ENCODE measurements at regions not wholly inside any gene's neighbourhood (a gene's known extent, or its start where the extent isn't known, plus 50 kb on each side); places are given as distances from the start of the nearest gene placed in this dataset.

- Mint-ChIP-seq H3K36me3 (no peaks in the 10 kb centered on the region), H3K9me3 (peaks cover 0 to 13% (median 5%) of the 10 kb centered on the region in 9 donors)
- POLR2A ChIA-PET, result no interaction called here
These were observed 1034.5 kb upstream of the EEF2KMT start for GRCh38 chr16:6132121-6132520.

DNA sequence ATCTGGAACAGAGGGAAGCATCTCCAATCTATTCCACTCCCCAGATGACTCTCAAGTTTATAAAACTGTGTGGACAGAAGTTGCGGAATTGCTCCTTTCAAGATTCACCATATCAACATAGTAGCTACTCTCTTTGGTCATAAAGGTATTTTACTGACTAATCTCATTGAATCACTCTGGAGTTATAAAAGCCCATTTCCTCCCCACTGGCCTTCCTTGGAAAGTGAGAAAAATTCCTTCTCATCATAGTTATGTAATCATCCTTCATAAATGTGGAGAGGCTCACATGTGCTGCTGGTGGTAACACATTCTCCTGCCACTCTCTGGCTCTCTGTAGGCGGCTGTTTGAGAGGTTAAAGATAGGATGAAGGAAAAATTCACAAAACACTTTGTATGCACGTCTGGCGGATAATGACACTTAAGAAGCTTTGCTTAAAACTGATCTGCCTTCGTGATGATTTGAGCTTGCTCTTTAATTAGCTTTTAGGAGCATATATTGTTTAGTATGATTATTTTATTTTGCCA, 1034.0 kb upstream of the EEF2KMT start:
- no peaks in the 10 kb centered on the region for H3K36me3 Mint-ChIP-seq
- H3K27me3 Mint-ChIP-seq, result no peaks in the 10 kb centered on the region
- POLR2A ChIA-PET, result no interaction called here
- peaks cover 0 to 13% (median 4%) of the 10 kb centered on the region in 9 donors for H3K9me3 Mint-ChIP-seq
- H3K4me1 Mint-ChIP-seq, result no peaks in the 10 kb centered on the region
- no peak overlapping the region for H3K27ac Mint-ChIP-seq
- ATAC-seq (no peak), DNase-seq (no peak)
- no peak overlapping the region for H3K4me3 Mint-ChIP-seq

More at GRCh38 chr16:6132121-6132520, 1034.5 kb upstream of the EEF2KMT start:
- Mint-ChIP-seq H3K27ac (no peak overlapping the region), H3K4me1 (no peaks in the 10 kb centered on the region), H3K4me3 (no peak overlapping the region), H3K27me3 (no peaks in the 10 kb centered on the region)
- DNase-seq, result no peak
- no peak for ATAC-seq

DNA sequence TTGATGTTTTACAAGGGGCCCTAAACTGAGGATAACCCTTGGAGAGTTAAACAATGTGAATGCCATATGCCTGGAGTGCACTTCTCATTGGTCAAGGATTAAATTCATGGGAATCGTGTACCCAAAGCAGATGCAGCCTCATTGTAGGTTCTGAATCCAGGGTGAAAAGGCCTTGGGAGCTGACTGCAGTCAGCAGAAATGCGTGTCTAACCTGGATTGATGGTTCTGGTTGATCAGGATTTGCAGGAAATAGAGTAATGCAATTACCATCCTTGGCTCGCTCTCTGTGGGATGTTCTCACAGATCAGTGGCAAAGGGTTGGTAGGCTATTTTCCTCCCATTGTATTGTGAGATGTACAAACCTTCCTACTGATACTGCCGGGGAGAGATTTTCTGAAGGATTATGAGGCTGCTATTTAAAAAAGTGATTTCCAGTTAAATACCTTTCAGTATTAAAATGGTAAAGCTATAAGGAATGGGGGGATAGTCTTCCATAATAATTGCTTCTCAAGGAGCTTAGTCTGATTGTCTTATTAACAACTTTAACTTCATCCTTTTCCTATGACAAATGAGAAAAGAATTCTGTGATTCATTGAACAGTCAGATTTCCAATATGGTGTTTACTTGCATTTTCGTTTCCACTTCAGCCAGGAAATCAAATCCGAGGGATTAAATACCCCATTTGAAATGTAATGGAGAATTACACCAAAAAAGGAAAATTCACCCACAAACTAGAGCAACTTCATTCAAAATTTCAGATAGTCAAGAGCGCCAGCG, 1028.1 kb upstream of the EEF2KMT start:
- Mint-ChIP-seq H3K27me3 (peaks cover 0 to 4% (median 0%) of the 10 kb centered on the region in 5 donors), H3K9me3 (peaks cover 0 to 8% (median 4%) of the 10 kb centered on the region in 9 donors), H3K4me3 (no peak overlapping the region), H3K4me1 (no peaks in the 10 kb centered on the region), H3K27ac (no peak overlapping the region), H3K36me3 (no peaks in the 10 kb centered on the region)
- DNase-seq (no peak), ATAC-seq (no peak)
- POLR2A ChIA-PET, result no interaction called here

DNA sequence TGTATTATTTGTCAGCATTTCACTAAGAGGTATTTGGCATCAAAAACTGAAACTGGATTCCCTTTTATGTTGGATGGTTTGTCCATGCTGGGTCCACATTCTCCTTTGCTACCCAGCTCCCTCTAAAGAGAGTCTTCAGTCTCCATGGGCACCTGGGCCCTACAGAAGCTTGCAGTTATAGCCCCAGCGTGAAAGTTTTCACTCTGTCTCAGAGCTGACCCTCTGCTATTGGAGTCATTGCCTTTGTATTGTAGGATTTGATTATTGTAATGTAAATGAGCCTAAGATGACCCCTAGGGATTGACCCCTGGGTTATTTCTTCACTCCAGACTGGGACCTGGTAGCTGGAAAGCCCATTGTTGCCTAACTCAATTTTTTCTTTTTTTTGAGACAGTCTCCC, 1026.5 kb upstream of the EEF2KMT start:
- DNase-seq (no peak), ATAC-seq (no peak)
- Mint-ChIP-seq H3K4me1 (no peaks in the 10 kb centered on the region), H3K4me3 (no peak overlapping the region), H3K9me3 (peaks cover 0 to 10% (median under 1%) of the 10 kb centered on the region in 9 donors), H3K36me3 (no peaks in the 10 kb centered on the region), H3K27me3 (peaks cover 0 to 4% (median 0%) of the 10 kb centered on the region in 5 donors), H3K27ac (no peak overlapping the region)
- POLR2A ChIA-PET, result no interaction called here

GRCh38 chr16:6122401-6122800, 1024.8 kb upstream of the EEF2KMT start:
- Mint-ChIP-seq H3K27ac (no peak overlapping the region), H3K4me3 (no peak overlapping the region), H3K9me3 (peaks cover 0 to 22% (median 2%) of the 10 kb centered on the region in 9 donors), H3K27me3 (peaks cover 0 to 4% (median 0%) of the 10 kb centered on the region in 5 donors), H3K36me3 (no peaks in the 10 kb centered on the region), H3K4me1 (no peaks in the 10 kb centered on the region)
- POLR2A ChIA-PET, result no interaction called here
- ATAC-seq, result no peak
- DNase-seq, result no peak

DNA sequence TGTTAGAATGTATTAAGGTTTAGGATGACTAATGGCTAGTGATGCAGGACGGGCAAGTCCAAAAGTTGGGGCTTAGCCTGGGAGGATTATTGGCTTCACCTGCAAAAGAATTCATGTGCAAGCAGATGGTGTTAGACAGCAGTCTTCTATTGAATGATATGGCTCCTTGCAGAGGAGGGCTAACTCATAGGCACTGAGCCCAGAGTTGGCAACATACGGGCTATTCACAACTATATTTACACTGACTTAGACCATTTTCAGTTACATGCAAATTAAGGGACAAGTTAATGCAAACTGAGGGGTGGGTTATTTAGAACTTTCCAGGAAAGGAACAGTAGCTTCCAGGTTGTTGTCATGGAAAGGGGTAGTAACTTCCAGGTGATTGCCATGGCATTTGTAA, 1017.1 kb upstream of the EEF2KMT start:
- ATAC-seq, result no peak
- Mint-ChIP-seq H3K36me3 (no peaks in the 10 kb centered on the region), H3K4me1 (no peaks in the 10 kb centered on the region), H3K9me3 (peaks cover 0 to 26% (median 2%) of the 10 kb centered on the region in 9 donors), H3K4me3 (no peak overlapping the region), H3K27me3 (peaks cover 0 to 2% (median 0%) of the 10 kb centered on the region in 5 donors), H3K27ac (no peak overlapping the region)
- POLR2A ChIA-PET, result no interaction called here
- no peak for DNase-seq

- H3K9me3 Mint-ChIP-seq, result peaks cover 0 to 18% (median 2%) of the 10 kb centered on the region in 9 donors
These were observed 1016.2 kb upstream of the EEF2KMT start for GRCh38 chr16:6113749-6114148.

DNA sequence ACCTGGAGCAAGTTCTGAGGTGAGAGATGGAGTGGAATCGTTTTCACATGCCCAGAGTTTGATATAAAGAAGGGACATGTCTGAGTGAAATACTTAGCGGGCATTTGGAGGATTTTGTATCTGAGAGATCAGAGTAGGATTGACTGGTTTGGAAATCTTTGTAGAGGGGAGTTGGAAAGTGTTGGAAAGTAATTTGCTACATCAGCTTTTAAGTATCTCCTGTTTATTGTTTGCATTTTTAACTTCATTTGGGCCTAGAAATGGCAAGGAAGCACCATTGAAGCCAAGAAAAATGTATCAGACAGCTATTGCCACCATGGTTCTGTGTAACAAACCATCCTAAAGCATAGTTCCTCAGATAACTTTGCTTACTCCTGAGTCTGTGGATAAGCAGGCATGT, 1015.1 kb upstream of the EEF2KMT start:
- no peak for DNase-seq
- Mint-ChIP-seq H3K36me3 (no peaks in the 10 kb centered on the region), H3K27me3 (peaks cover 0 to 2% (median 0%) of the 10 kb centered on the region in 5 donors), H3K4me3 (no peak overlapping the region), H3K27ac (no peak overlapping the region), H3K4me1 (no peaks in the 10 kb centered on the region), H3K9me3 (peaks cover 0 to 10% (median 2%) of the 10 kb centered on the region in 9 donors)
- POLR2A ChIA-PET, result no interaction called here
- ATAC-seq, result no peak

More at GRCh38 chr16:6113749-6114148, 1016.2 kb upstream of the EEF2KMT start:
- ATAC-seq (no peak), DNase-seq (no peak)
- Mint-ChIP-seq H3K36me3 (no peaks in the 10 kb centered on the region), H3K27ac (no peak overlapping the region), H3K4me1 (no peaks in the 10 kb centered on the region), H3K27me3 (peaks cover 0 to 2% (median 0%) of the 10 kb centered on the region in 5 donors), H3K4me3 (no peak overlapping the region)
- POLR2A ChIA-PET, result no interaction called here

GRCh38 chr16:6111390-6111789, 1013.8 kb upstream of the EEF2KMT start:
- no peak overlapping the region for H3K4me3 Mint-ChIP-seq
- no peak overlapping the region for H3K27ac Mint-ChIP-seq
- no peaks in the 10 kb centered on the region for H3K4me1 Mint-ChIP-seq
- DNase-seq, result no peak
- H3K27me3 Mint-ChIP-seq, result peaks cover 0 to 2% (median 0%) of the 10 kb centered on the region in 5 donors
- POLR2A ChIA-PET, result no interaction called here
- ATAC-seq, result no peak
- no peaks in the 10 kb centered on the region for H3K36me3 Mint-ChIP-seq
- peaks cover 0 to 10% (median 5%) of the 10 kb centered on the region in 9 donors for H3K9me3 Mint-ChIP-seq

GRCh38 chr16:6110346-6110745, 1012.8 kb upstream of the EEF2KMT start:
- ATAC-seq (no peak), DNase-seq (no peak)
- no peaks in the 10 kb centered on the region for H3K27me3 Mint-ChIP-seq
- no peaks in the 10 kb centered on the region for H3K4me1 Mint-ChIP-seq
- peaks cover 0 to 10% (median 5%) of the 10 kb centered on the region in 9 donors for H3K9me3 Mint-ChIP-seq
- no peaks in the 10 kb centered on the region for H3K36me3 Mint-ChIP-seq
- H3K27ac Mint-ChIP-seq, result no peak overlapping the region
- no peak overlapping the region for H3K4me3 Mint-ChIP-seq
- POLR2A ChIA-PET, result no interaction called here

GRCh38 chr16:6106061-6106460, 1008.5 kb upstream of the EEF2KMT start:
- no peak overlapping the region for H3K4me3 Mint-ChIP-seq
- no peak overlapping the region for H3K27ac Mint-ChIP-seq
- peaks cover 0 to 4% (median 0%) of the 10 kb centered on the region in 5 donors for H3K27me3 Mint-ChIP-seq
- no peaks in the 10 kb centered on the region for H3K4me1 Mint-ChIP-seq
- POLR2A ChIA-PET, result no interaction called here
- no peak for ATAC-seq
- H3K9me3 Mint-ChIP-seq, result peaks cover 0 to 18% (median 8%) of the 10 kb centered on the region in 9 donors
- DNase-seq, result no peak
- H3K36me3 Mint-ChIP-seq, result peaks cover 0 to 4% (median 0%) of the 10 kb centered on the region in 3 donors

DNA sequence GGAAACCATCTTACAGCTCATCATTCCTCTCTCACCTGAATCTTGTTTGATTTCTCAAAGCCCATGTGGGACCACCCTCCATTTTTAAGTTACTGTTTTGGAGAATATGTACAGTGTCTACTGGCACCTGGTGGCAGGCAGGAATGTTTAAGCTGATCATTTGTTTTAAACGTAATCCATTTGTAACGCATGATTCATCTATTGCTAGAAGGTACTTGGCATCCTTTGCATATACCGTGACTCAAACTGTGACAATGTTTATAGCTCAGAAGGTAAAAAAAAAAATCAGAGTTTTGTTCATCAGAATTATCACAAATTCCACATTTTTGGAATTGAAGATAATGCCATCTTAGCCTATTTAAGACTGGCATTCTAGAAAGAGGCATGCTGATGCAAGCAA, 1007.5 kb upstream of the EEF2KMT start:
- H3K36me3 Mint-ChIP-seq, result peaks cover 0 to 4% (median 0%) of the 10 kb centered on the region in 3 donors
- H3K4me3 Mint-ChIP-seq, result no peak overlapping the region
- POLR2A ChIA-PET, result no interaction called here
- no peak overlapping the region for H3K27ac Mint-ChIP-seq
- no peak for ATAC-seq
- H3K27me3 Mint-ChIP-seq, result peaks cover 0 to 4% (median 0%) of the 10 kb centered on the region in 5 donors
- H3K9me3 Mint-ChIP-seq, result peaks cover 0 to 18% (median 10%) of the 10 kb centered on the region in 9 donors
- no peaks in the 10 kb centered on the region for H3K4me1 Mint-ChIP-seq
- no peak for DNase-seq

GRCh38 chr16:6104428-6104827, 1006.8 kb upstream of the EEF2KMT start:
- Mint-ChIP-seq H3K4me1 (no peaks in the 10 kb centered on the region), H3K27me3 (peaks cover 0 to 4% (median 0%) of the 10 kb centered on the region in 5 donors), H3K36me3 (peaks cover 0 to 4% (median 0%) of the 10 kb centered on the region in 3 donors), H3K4me3 (no peak overlapping the region), H3K27ac (no peak overlapping the region), H3K9me3 (peaks cover 0 to 18% (median 10%) of the 10 kb centered on the region in 9 donors)
- ATAC-seq, result no peak
- POLR2A ChIA-PET, result no interaction called here
- DNase-seq, result no peak

Data from naive thymus-derived CD8-positive, alpha-beta T cell (primary cell).